Activated CD8-positive, alpha-beta memory T cell treated with anti-CD3 and anti-CD28 coated beads for 4 hours (primary cell): ENCODE measurements at regions not wholly inside any gene's neighbourhood (a gene's known extent, or its start where the extent isn't known, plus 50 kb on each side); places are given as distances from the start of the nearest gene placed in this dataset.
"Not testable (repeated sequence)": the region's sequence is repeated elsewhere in the genome, so short reads cannot be mapped to it uniquely, and the experiment has no call there.

Source experiments
- DNase-seq, 2 donors: peaks; one replicate each; pipeline ENCODE4 v3.0.0-alpha.2; 2020; ENCODE audit warnings: low read depth in 2 of 2

- DNase-seq = no peak
Measured at GRCh38 chr4:181796502-181796901, 446.7 kb upstream of the TENM3 start.

GRCh38 chr4:181798536-181798935 lies 444.7 kb upstream of the TENM3 start:
- DNase-seq = no peak

GRCh38 chr4:181799561-181800069 lies 443.6 kb upstream of the TENM3 start:
- no peak for DNase-seq

GRCh38 chr4:181802207-181802606 lies 441.0 kb upstream of the TENM3 start:
- no peak for DNase-seq

GRCh38 chr4:181807771-181808170 lies 435.4 kb upstream of the TENM3 start:
- no peak for DNase-seq

- no peak for DNase-seq
Measured at GRCh38 chr4:181810711-181811110, 432.5 kb upstream of the TENM3 start.

GRCh38 chr4:181811550-181811949 lies 431.7 kb upstream of the TENM3 start:
- not testable (repeated sequence) for DNase-seq

GRCh38 chr4:181819946-181820345 lies 423.3 kb upstream of the TENM3 start:
- no peak for DNase-seq

GRCh38 chr4:181820553-181820952 lies 422.6 kb upstream of the TENM3 start:
- DNase-seq = no peak

- no peak for DNase-seq
Measured at GRCh38 chr4:181821039-181822004, 421.9 kb upstream of the TENM3 start.

- no peak for DNase-seq
Measured at GRCh38 chr4:181822005-181822375, 421.2 kb upstream of the TENM3 start.

- DNase-seq = no peak
Measured at GRCh38 chr4:181823183-181823582, 420.0 kb upstream of the TENM3 start.

- no peak for DNase-seq
Measured at GRCh38 chr4:181823645-181824044, 419.6 kb upstream of the TENM3 start.

- no peak for DNase-seq
Measured at GRCh38 chr4:181825564-181825963, 417.6 kb upstream of the TENM3 start.

GRCh38 chr4:181827246-181827645 lies 416.0 kb upstream of the TENM3 start:
- no peak for DNase-seq

GRCh38 chr4:181830404-181831035 lies 412.7 kb upstream of the TENM3 start:
- DNase-seq = no peak

GRCh38 chr4:181834071-181834470 lies 409.1 kb upstream of the TENM3 start:
- no peak for DNase-seq

- DNase-seq = no peak
Measured at GRCh38 chr4:181835348-181835747, 407.9 kb upstream of the TENM3 start.

GRCh38 chr4:181838253-181838652 lies 404.9 kb upstream of the TENM3 start:
- no peak for DNase-seq

- DNase-seq = not testable (repeated sequence)
Measured at GRCh38 chr4:181843797-181844196, 399.4 kb upstream of the TENM3 start.

- DNase-seq = no peak
Measured at GRCh38 chr4:181845617-181846016, 397.6 kb upstream of the TENM3 start.

- no peak for DNase-seq
Measured at GRCh38 chr4:181846934-181847333, 396.3 kb upstream of the TENM3 start.

GRCh38 chr4:181848357-181848756 lies 394.8 kb upstream of the TENM3 start:
- no peak for DNase-seq
